ENCODE measurements at regions not wholly inside any gene's neighbourhood (a gene's known extent, or its start where the extent isn't known, plus 50 kb on each side); places are given as distances from the start of the nearest gene placed in this dataset.

GRCh38 chr18:5091741-5092140 is 105.3 kb downstream of the AKAIN1 start:
- no peak for DNase-seq

- DNase-seq: no peak
These were observed 121.8 kb downstream of the AKAIN1 start for GRCh38 chr18:5075297-5075696.

- peak in 1 of 14 donors; percentile 19 for DNase-seq
These were observed 123.8 kb downstream of the AKAIN1 start for GRCh38 chr18:5073026-5073944.

GRCh38 chr18:5068851-5069250 is 128.2 kb downstream of the AKAIN1 start:
- peak in 1 of 14 donors; percentile 39 for DNase-seq

GRCh38 chr18:5066380-5066977 is 130.6 kb downstream of the AKAIN1 start:
- no peak for DNase-seq

- DNase-seq: no peak
These were observed 131.4 kb downstream of the AKAIN1 start for GRCh38 chr18:5065615-5066014.

GRCh38 chr18:5064841-5065370 is 132.2 kb downstream of the AKAIN1 start:
- DNase-seq: no peak

GRCh38 chr18:5061785-5062184 is 135.3 kb downstream of the AKAIN1 start:
- DNase-seq: no peak

DNA sequence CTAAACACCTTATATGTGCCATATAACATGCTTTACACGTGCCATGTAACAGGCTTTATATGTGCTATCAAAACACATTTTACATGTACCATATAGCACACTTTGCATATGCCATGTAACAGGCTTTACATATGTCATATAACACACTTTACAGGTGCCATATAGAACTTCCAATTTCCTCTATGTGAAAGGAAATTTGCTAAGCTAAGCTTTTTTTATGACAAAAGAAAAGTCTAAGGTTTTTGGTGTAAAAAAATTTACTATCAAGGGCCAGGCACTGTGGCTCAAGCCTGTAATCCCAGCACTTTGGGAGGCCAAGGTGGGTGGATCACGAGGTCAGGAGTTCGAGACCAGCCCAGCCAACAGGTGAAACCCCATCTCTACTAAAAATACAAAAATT is 136.5 kb downstream of the AKAIN1 start:
- no peak for DNase-seq

GRCh38 chr18:5059696-5060032 is 137.4 kb downstream of the AKAIN1 start:
- DNase-seq: no peak

DNA sequence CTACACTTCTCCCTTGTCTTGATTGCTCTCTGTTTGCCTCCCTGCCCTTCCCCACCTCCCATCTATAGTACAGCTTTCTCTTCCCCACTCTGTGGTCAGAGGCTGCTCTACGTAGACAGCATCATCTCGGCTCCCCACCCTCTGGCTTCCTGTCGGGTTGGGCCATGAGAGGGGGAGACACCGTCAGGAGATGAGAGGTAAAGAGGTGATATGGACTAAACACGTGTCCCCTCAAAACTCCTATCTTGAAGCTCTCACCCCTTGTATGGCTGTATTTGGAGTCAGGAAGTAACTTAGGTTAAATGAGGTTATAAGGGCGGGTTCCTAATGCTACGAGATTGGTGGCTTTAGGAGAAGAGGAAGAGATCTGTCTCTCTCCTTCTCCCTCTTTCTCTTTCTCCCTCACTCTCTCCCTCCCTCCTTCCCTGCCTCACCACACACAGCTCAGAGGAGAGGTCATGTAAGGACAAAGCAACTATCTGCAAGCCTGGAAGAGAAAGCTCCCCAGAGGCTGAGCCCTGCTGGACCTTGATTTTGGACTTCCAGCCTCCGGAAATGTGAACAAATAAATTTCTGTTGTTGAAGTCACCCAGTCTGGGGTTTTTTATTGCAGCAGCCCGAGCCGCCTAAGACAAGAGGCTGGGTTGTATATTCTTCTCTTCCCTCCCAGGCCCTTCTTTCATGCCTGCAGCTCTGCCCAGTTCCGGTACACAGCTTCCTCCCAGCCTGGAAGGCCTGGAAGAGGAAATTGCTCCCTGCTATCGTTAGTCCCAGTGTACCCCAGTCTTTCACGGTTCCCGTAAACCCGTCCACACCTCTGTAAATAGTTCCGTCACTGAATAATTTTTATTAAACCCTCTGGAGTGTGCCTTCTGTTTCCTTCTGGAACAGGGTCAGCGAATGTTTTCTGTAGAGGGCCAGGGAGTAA is 138.0 kb downstream of the AKAIN1 start:
- DNase-seq: peak in 3 of 14 donors; percentile 6 to 87 (median 45)

- DNase-seq: peak in 10 of 14 donors; percentile 3 to 44 (median 20)
These were observed 139.4 kb downstream of the AKAIN1 start for GRCh38 chr18:5057386-5058348.

DNA sequence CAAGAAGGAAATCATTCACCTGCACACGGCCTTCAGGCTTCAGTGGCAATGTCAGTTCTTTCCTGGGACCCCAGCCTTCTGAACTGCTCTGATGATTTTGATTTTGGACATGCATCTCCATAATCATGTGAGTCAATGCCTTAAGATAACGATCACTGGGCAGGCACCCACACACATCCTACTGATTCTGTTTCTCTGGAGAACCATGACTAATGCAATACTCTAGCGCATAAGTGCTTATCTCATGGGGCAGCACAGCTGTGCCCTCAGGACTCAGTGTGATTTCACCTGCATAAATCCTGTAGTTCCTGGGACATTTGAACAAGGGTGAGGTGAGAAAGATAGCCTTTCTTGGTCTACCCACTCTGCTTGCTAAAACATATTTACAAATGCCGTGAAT is 144.6 kb downstream of the AKAIN1 start:
- DNase-seq: no peak

DNA sequence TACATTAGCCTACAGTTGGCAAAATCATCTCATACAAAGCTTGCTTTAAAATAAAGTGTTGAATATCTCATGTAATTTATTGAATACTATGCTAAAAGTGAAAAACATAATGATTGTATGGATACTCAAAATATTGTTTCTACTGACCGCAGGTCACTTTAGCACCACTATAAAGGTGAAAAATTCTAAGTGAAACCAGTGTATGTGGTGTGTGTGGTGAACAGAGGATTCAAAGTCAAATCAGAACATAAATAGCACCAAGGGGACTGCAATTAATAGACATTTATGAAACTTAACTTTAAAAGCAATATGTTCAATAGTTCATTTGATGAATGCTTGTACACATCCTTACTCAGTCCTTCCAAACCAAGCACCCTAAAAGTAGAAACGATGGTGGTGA is 145.8 kb downstream of the AKAIN1 start:
- no peak for DNase-seq

- no peak for DNase-seq
These were observed 147.9 kb downstream of the AKAIN1 start for GRCh38 chr18:5049124-5049523.

DNA sequence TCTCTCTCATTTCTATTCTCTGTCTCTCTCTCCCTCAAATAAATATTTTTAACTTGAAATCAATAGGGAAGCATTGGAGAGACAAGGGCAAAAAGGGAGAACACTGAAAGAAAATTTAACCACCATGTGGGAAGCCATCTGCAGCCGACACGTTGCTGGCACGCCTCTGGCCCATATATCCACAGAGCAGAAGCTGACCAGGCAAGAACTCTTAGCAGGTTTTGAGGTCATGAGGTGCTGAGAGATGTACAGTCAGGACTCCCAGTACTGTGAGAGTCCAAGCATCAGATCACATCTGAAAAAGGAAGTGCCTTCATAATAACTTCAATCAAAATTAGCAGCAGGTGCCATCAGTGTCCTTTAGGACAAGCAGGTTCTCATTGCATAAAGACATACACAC is 156.6 kb downstream of the AKAIN1 start:
- DNase-seq: peak in 1 of 14 donors; percentile 58

DNA sequence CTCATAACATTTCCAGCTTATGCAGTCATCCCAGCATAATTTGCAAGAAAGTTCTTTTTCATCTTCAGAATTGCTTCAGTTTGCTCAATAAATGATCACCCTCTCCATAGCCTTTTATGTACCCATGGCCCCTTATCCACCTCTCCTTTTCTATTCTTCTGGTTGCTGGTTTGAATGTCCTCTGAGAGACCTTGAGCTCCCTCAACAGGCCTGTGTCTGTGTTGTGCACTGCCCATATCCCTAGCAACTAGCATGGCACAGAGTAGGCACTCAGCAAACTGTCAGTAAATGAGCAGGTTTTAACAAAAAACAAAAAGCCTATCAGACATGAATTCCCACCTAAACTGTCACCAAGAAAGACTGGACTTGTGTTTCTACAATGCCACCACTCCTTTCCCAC is 160.5 kb downstream of the AKAIN1 start:
- no peak for DNase-seq

GRCh38 chr18:5031216-5031615 is 165.8 kb downstream of the AKAIN1 start:
- DNase-seq: no peak

DNA sequence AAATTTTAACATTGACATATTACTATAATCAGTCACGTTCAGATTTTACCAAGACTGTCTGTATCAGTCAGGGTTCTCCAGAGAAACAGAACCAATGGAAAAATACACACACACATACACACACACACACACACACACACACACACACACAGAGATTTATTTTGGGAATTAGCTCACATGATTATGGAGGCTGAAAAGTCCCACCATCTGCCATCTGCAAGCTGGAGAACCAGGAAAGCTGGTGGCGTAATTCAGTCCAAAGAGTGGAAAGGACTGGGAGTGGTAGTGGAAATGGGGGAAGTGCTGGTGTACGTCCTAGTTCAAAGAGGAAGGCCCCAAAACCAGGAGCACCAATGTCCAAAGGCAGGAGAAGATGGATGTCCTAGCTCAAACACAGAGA is 166.4 kb downstream of the AKAIN1 start:
- DNase-seq: peak in 1 of 14 donors; percentile 70

- peak in 1 of 14 donors; percentile 16 for DNase-seq
These were observed 167.5 kb downstream of the AKAIN1 start for GRCh38 chr18:5029592-5029991.

DNA sequence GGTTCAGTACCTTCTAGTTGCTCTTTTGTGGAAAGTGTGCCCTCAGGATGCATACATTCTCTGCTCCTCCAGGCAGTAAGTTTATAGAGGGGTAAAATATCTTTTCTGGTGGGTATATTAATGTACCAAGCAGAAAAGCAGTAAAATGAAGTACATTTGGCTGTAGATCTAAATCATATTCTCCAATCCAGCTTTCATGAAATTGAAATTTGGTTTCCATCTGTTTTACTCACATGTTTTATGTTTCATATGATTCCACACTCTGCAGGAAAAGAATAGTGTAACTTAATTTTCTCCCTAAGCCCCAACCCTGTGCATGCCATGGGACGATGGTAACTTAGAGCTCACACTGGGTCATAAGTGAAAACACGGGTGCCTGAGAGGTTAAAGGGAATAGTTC is 172.3 kb downstream of the AKAIN1 start:
- DNase-seq: no peak
